ENCODE measurements at regions not wholly inside any gene's neighbourhood (a gene's known extent, or its start where the extent isn't known, plus 50 kb on each side); places are given as distances from the start of the nearest gene placed in this dataset.

- no peak for DNase-seq
These were observed 142.8 kb upstream of the PLET1 start for GRCh38 chr11:112403432-112403831.

DNA sequence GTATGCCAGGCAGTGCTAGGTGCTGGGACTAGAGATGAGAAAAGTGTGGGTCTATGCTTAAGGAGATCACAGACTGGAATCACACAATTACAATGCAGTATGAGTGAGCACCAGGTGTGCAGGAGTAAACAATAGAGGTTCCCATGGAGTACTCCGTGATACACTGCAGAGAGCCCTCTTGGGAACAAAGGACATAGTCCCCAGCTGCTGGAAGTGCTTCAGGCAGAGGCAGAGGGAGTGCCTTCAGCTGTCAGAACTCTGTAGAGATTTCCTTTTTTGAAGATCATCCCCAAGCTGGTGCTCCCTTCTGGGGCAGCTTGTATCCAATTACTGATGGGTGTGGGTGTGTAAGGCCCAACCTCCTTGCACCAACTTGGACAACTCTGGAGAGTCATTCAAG lies 143.5 kb upstream of the PLET1 start:
- no peak for DNase-seq

GRCh38 chr11:112408517-112408916 lies 147.9 kb upstream of the PLET1 start:
- DNase-seq, result no peak

- no peak for DNase-seq
These were observed 149.7 kb upstream of the PLET1 start for GRCh38 chr11:112410325-112410724.

DNA sequence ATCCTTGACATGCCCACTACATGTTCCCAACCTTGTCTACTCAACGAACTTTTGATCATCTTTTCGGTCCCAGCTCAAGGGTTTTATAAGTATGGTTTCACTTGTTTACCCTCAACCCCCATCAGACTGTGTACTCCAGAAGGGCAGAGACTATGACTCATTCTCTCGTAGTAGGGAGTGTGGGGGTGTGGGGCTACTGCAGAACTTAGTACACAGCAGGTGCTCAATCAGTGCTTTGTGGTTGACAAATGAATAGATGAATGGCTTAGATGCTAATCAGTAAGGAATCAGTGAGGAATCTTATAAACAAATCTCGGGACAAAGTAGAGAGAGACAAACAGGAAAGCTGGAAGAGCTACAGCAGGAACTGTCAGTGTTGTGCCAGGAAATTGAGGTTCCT lies 151.7 kb upstream of the PLET1 start:
- no peak for DNase-seq

- no peak for DNase-seq
These were observed 156.7 kb upstream of the PLET1 start for GRCh38 chr11:112417339-112417738.

DNA sequence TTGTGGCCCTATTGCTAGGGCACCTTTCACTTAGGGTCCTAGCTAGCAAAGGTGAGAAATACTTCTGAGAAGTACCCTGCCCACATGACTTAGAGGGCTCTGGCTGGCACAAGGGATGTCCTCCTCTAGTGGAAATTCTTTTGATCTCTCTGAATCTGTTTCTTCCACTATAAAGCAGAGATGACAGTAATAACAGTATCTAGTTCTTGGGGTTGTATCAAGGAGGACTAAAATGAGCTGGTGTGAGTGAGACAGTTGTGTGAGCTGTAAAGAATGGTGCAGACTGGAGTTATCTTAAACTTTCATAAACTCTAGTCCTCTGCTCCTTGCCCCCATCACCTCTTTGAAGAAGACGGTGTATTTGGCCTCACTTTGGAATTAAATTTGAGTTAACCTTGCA lies 157.8 kb upstream of the PLET1 start:
- no peak for DNase-seq

- DNase-seq, result no peak
These were observed 161.2 kb upstream of the PLET1 start for GRCh38 chr11:112421879-112422278.

GRCh38 chr11:112425121-112425520 lies 164.5 kb upstream of the PLET1 start:
- no peak for DNase-seq

- no peak for DNase-seq
These were observed 176.4 kb upstream of the PLET1 start for GRCh38 chr11:112437096-112437495.

GRCh38 chr11:112439614-112440013 lies 179.0 kb upstream of the PLET1 start:
- no peak for DNase-seq

DNA sequence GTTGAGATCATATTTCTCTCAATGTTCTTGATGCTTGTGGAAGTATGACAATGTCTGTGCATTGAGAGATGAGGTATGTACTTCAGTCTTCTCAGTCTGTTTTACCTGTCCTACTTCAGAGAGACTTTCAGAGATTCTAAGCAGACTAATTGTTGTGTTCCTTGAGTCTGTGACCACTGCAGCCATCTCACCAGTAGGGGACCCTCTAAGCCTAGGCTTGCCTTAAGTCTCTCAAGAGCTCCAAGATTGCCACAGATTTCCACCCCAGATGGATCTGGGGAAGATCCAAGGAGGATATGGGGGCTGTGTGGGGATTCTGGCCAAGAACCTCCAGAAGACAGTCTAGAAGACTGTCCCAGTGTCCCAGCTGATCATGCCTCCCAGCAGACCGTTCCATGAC lies 179.9 kb upstream of the PLET1 start:
- DNase-seq, result no peak

GRCh38 chr11:112448168-112448567 lies 187.5 kb upstream of the PLET1 start:
- no peak for DNase-seq

DNA sequence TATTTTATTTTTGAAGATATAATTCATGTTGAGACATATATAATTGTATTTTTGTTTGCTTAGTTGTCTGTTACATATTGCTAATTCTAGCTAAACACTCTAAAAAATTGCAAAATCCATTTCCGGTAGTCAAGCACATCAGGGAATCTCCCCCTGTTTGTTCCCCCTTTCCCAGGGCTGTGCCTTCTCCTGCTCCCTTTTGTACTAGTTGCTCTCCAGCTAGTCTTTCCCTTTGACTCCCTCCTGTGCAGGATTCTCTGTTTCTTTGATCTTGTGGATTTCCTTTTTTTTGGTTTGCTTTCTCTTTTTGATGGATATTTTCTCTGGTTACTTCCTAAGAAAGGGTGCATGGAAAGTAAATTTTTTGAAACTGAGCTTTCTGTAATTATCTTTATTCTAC lies 188.1 kb upstream of the PLET1 start:
- no peak for DNase-seq

- DNase-seq, result no peak
These were observed 190.6 kb upstream of the PLET1 start for GRCh38 chr11:112451250-112451649.

DNA sequence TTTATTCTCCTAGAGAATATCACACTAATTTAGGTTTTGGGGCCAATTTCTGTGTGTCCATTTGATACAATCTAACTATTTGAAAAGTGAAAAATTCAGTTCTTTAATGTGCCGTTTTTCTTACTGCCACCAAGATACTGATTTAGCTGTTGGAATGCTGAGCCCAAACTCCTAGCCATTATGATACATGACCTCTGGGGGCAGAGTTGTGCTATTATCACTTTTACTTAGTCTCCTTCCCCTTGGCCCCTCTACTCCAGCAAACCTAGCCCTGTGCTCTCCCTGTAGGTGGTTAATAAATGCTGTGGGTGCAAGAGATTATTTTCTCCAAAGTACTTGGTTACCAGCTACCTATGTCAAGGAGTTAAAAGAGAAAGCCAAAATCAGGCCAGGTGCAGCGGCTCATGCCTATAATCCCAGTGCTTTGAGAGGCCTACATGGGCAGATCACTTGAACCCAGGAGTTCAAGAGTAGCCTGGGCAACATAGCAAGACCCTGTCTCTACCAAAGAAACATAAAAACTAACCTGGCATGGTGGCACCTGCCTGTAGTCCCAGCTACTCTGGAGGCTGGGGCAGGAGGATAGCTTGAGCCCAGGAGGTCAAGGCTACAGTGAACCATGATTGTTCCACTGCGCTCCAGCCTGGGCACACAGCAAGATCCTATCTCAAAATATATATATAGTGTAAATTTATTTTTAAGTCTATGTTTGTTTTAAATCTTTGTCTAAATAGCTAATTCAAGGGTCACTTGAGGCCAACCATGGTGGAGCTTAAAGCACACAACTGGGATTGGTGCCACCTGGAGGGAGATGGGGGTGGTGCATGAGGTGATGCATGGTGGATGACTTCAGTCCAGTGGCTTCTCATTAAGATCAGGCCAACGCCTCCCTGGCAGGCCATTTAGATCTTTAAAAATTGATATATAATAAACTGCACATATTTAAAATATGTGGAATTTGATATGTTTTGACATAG lies 193.2 kb upstream of the PLET1 start:
- peak; percentile 76 for DNase-seq

GRCh38 chr11:112454841-112455240 lies 194.2 kb upstream of the PLET1 start:
- no peak for DNase-seq

- no peak for DNase-seq
These were observed 195.1 kb upstream of the PLET1 start for GRCh38 chr11:112455791-112456190.

DNA sequence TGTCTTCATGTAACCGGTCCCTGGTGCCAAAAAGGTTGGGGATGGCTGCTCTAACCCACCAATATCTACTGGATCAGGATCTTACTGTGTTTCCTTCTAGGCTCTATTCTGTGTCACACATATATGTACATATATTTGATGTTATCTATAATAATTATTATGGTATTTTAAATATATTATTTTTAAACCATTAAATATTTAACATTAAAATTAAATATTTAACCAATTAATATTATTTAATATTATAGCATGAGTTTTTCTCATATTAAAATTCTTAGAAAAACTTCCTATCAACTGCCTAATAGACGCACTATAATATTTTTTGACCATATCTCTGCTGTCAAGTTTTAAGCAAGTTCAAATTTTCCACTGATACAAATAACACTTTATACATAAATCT lies 196.9 kb upstream of the PLET1 start:
- no peak for DNase-seq

GRCh38 chr11:112459001-112459400 lies 198.3 kb upstream of the PLET1 start:
- DNase-seq, result no peak

DNA sequence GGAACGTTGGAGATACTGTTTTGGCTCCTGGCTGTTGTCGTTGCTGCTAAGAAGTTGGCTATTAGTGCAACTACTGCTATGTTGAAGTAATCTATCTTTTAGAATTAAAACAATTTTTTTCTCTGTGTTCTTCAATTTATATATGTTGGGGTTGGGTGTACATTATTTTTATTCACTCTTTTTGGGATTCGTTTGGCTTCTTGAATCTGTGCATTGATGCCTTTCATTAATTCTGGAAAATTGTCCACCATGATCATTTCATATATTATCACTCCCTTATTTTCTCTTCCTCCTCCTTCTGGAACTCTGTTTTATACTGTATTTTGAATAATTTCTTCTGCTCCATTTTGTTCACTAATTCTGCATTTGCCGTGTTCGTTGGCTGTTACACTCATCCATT lies 199.5 kb upstream of the PLET1 start:
- DNase-seq, result no peak

DNA sequence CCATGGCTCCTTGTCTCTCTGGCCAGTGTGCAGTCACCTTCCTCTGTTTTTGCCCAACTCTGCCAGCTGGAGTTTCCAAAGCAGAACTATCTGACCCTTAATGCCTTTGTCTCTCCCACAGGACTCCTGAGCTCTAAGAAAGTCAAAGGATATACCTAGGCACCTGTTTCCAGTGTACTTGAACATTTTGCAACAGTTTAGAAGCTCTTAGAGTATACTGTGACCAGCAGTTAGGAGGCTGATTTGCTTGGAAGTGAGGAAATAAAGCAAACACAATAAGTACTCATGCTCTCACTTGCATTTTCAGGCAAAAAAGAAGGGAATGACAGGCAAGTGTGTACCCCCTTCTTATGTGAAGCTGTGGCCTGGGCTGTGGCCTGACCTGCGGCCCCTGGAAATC lies 204.3 kb upstream of the PLET1 start:
- no peak for DNase-seq

GRCh38 chr11:112465433-112466024 lies 204.9 kb upstream of the PLET1 start:
- no peak for DNase-seq

- DNase-seq, result no peak
These were observed 207.1 kb upstream of the PLET1 start for GRCh38 chr11:112467721-112468120.

DNA sequence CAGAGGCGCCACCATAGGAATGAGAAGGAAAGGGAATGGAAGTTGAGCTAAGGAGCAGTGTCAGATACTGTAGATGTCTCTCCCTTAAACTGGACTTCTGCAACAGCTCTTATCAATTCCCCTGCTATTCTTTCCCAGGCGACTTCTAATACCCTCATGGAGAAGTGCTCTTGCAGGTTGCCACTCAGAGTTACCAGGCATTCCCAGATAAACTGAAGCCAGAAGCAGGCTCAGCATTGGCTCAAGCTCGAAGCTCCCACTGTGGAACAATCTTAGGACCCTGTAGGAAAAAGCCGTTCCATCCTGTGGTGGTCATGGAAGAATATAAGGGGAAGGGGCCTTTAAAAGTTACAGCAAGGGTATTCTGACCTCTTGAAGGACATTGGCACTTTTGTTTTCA lies 208.7 kb upstream of the PLET1 start:
- no peak for DNase-seq
